GM18907 (cell line): ENCODE measurements at regions not wholly inside any gene's neighbourhood (a gene's known extent, or its start where the extent isn't known, plus 50 kb on each side); places are given as distances from the start of the nearest gene placed in this dataset.

Source experiments
- ATAC-seq: cut with Tn5 transposase; IDR thresholded peaks from one replicate; pipeline ENCODE4 v1.9.1; 2021; ENCODE audit warnings: mild to moderate bottlenecking, moderate library complexity; ENCODE audit not compliant: unreplicated experiment

- ATAC-seq: no peak
These were observed 133.5 kb upstream of the ONECUT1 start for GRCh38 chr15:52923626-52924025.

GRCh38 chr15:52922871-52923270 is 132.7 kb upstream of the ONECUT1 start:
- ATAC-seq: no peak

- ATAC-seq: no peak
These were observed 122.0 kb upstream of the ONECUT1 start for GRCh38 chr15:52912172-52912571.

DNA sequence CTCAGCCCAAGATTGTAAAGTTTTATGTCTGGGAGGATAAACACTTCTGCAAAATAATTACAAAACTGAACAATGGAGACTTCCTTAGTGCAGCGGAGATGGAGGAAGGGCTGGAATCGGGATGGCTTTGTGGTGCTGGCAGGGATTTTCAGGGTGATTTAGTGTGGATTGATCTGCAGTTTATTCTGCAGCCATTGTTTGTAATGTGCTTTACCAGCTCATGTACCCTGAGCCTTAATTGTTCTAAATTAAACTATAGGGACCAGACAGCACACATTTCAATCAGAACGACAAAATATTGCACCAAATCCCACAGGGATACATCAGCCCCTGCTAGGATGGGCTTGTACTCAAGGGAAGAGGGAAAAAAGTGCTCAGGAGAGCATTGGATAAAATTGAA is 103.2 kb upstream of the ONECUT1 start:
- ATAC-seq: no peak

DNA sequence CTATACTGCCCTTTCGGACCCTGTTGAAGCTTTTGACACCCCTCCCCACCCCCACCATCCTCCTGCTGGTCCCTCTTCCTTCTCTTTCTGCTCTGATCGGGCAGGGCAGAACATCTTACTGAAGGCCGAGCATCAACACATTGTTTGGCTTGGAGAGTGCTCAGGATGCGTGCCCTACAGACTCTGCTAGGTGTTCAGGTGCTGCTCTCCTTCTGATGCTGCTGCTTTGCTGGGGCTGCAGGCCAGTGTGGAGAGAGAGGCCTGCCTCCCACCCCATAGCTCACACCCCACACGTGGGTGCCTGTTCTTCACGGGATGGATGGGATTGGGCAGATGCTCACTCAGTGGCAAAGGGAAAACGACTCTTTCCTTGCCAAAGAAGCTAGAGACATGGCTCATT is 89.8 kb upstream of the ONECUT1 start:
- ATAC-seq: no peak

- ATAC-seq: no peak
These were observed 89.0 kb upstream of the ONECUT1 start for GRCh38 chr15:52879145-52879544.

GRCh38 chr15:52876991-52877663 is 87.0 kb upstream of the ONECUT1 start:
- no peak for ATAC-seq

GRCh38 chr15:52872036-52872818 is 82.1 kb upstream of the ONECUT1 start:
- ATAC-seq: no peak

- no peak for ATAC-seq
These were observed 79.9 kb upstream of the ONECUT1 start for GRCh38 chr15:52870015-52870414.

DNA sequence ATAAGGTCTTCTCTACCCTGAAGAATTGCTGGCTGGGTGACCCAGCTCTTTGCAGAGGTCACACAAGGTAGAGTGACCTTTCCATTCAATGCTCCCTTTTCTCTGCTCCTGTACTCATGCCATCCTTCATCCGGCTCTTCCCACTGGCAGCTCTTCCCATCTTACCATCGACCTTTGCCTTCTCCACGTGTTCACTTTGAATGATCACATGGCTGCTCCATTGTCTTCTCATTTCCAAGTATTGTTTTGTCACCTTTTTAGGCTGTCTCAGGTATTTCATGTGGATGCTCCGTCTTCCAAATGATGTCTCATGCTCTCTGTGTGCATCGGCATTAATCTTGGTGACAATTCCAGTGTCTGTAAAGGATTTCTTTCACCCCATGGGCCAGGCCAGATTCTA is 76.6 kb upstream of the ONECUT1 start:
- ATAC-seq: no peak

- ATAC-seq: no peak
These were observed 72.5 kb upstream of the ONECUT1 start for GRCh38 chr15:52862677-52863076.

GRCh38 chr15:52858782-52859176 is 68.6 kb upstream of the ONECUT1 start:
- no peak for ATAC-seq

DNA sequence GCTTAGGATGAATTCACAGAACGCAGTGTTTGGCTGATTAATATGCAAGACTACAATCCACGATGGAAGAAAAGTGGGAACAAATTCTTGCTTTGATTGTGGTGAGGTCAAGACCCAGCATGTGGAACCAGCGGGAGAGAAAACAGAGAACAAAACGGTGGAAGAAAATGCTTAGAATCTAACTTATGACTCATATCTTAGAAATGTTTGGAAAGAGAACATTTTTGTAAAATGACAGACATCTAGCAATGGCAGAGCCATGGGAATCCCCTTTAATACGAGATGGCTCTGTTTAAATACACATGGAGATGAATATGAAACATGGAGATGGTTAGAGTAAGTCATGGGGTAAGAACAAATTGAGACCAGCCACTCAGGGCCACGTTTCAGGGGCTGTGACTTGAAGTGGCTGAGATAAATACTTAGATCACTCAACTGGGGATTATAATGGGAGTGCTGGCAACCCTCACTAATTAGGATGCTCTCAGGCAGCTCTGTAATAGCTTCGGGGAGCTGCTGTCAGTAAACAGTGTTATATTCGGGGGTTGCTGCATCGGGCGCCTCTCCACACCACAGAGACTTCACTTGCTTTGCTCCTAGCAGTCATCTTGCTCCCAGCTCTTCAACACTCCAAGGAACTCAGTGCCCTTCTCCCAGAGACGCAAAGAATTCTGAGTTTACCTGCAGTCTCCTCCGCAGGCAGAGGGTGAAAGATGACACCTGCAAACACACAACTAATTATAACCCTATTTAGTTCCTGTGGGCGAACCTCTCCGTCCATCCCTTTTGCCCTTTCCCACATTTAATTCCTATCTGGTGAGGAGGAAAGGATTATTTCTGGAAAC is 68.0 kb upstream of the ONECUT1 start:
- no peak for ATAC-seq

DNA sequence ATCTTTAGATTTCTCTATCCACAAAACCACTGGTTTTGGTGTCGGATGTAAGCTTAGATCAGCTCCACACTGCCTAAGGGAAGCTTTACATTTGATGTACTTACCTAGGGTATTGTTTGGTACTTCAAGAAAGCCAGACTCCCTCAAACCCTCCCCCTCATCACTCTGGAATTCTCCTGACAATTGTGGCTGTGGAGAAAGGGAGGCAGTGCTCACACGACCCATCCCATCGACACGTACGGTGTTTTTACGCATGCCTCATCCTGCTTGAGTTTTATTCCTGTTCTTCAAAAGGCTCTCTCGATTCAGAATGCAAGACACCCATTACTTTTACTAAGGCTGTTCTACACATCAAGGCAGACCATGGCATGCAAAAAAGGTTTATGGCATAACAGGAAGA is 67.3 kb upstream of the ONECUT1 start:
- ATAC-seq: no peak

- ATAC-seq: no peak
These were observed 66.2 kb upstream of the ONECUT1 start for GRCh38 chr15:52856286-52856685.

DNA sequence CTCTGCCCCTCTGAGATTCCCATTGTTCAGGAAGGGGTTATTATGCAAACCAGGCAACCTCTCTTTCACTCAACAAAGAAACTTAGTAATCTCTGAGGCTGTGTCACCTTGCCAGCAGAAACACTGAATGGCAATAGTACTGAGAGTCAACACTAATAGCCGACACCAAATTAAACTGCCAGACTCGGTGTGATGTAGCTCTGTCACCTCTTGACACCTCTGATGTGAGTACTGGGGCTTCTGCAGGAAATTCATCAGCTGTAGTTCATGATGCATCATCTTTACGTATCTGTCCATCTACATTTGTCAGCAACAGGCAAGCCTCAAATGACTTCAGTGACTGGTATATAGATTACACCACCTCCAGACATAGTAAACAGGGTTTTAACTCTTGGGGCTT is 65.0 kb upstream of the ONECUT1 start:
- no peak for ATAC-seq

GRCh38 chr15:52844823-52845222 is 54.7 kb upstream of the ONECUT1 start:
- ATAC-seq: no peak
